VCaP (cell line): ENCODE measurements at regions not wholly inside any gene's neighbourhood (a gene's known extent, or its start where the extent isn't known, plus 50 kb on each side); places are given as distances from the start of the nearest gene placed in this dataset.
A peak's percentile ranks its signal among the peaks of the same experiment; 100 is the strongest.
"Not testable (repeated sequence)": the region's sequence is repeated elsewhere in the genome, so short reads cannot be mapped to it uniquely, and the experiment has no call there.

ENCODE experiments used
- H3K27ac ChIP-seq: fragments of 450-650 bp; 2 replicates; pipeline ENCODE4 v1.5.1; 2017
- CTCF ChIP-seq: fragments of 450-650 bp; conservative IDR thresholded peaks from 2 replicates; pipeline ENCODE4 v1.5.1; 2017; ENCODE audit warnings: mild to moderate bottlenecking, moderate library complexity

DNA sequence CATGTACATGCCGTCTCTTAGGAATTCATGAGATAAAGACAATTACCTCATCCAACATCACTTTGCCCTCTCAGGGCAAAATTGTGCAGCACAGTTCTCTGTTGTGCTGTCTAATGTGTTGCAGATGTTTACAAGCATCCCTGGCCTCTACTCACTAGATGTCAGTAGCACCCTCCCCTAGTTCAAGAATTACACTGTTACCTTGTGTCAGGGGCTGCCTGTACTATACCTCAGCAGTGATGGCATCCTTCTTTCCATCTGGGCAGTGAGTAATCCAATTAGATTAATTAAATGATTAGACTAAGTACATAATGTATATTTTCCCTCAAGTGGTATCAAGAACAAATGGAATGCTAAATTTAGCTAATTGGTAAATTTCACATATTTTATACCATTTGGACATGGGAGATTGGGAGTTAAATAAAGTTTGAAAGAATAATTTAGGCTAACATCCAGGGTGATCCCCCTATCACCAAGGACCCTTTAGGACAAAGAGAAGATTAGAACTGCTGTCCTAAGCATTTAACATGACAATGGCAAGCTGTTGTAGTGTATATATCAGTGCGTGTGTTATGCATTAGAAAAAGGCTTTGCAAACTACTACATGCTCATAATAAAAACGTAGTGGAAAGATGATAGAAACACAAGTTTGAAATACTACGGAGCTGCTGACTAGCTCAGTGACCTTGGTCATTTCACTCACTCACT lies 727.0 kb downstream of the TRIB2 start:
- peak; percentile 35; the same call in 1 of the 2 replicates for TF ChIP-seq CTCF
- not testable (repeated sequence) for H3K27ac ChIP-seq

GRCh38 chr2:13462464-13462863 lies 745.7 kb downstream of the TRIB2 start:
- no peak for TF ChIP-seq CTCF
- H3K27ac ChIP-seq = no peak overlapping the region

DNA sequence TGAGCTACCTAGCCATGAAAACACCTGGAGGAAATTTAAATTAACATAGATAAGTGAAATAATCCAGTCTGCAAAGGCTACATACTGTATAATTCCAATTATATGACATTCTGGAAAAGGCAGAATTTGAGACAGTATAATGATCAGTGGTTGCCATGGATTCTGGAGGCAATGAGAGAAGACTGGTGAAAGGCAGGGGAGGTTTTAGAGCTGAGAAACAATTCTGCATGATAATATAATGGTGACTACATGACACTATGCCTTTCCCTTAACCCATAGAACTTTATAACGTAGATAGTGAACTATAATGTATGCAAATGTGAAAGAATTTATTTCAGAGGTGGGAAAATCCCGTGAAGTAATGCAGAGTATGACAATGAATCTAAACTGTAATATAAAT lies 749.3 kb downstream of the TRIB2 start:
- H3K27ac ChIP-seq = no peak overlapping the region
- TF ChIP-seq CTCF = no peak

DNA sequence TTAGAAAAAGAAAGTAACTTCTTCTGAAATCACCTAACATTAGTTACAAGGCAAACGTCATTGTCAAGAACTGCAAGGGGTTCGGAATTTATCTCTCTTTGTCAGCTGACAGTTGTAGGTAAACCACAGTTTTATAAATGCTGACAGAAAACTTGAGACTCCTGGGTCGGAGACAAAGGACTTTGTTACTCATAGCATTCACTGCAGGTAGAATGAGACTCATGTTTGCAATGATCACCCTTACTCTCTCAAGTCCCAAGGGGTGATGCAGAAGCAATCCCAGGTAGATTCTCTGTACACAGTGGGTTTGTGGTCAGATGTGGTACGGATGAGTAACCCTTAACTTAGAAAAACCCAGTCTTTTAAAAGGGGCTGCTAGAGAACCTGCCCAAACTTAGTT lies 757.8 kb downstream of the TRIB2 start:
- TF ChIP-seq CTCF = no peak
- H3K27ac ChIP-seq = no peak overlapping the region

DNA sequence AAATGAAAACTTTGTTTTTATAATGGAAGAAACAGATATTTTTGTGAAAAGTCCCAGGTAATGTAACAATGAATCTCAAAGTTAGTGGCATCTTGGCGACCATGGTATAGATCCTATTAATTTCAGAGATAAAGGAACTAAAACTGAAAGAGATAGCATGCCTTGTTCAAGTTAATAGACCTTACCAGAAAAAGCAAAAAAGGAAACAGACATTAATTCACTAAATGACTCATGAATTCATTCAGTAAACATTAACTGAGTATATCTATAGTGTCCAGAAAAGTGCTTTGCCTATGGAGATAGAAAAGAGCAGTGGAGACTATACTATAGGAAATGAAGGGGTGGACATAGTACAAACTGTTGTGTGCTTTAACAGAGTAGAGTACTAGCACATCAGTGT lies 763.3 kb downstream of the TRIB2 start:
- no peak for TF ChIP-seq CTCF
- no peak overlapping the region for H3K27ac ChIP-seq

GRCh38 chr2:13481201-13481600 lies 764.5 kb downstream of the TRIB2 start:
- no peak overlapping the region for H3K27ac ChIP-seq
- no peak for TF ChIP-seq CTCF

DNA sequence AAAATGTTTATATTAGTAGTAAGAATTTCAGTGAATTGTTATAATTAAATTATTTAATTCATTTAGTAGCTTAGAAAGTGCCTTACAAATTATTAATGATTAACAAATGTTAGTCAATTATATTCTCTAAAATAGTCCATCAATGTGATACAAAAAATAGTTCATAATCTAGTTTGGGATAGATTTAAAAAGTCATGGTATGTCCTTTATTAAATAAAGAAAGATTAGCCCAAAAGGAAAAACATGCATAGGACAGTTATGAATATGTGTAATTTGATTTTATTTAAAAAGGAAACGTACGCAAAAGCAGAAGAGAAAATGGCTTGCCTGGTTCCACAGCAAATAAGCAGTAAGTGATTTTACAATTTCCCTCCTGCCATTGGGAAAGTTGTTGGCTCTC lies 768.5 kb downstream of the TRIB2 start:
- H3K27ac ChIP-seq = no peak overlapping the region
- TF ChIP-seq CTCF = no peak
